ENCODE measurements at regions not wholly inside any gene's neighbourhood (a gene's known extent, or its start where the extent isn't known, plus 50 kb on each side); places are given as distances from the start of the nearest gene placed in this dataset.

DNA sequence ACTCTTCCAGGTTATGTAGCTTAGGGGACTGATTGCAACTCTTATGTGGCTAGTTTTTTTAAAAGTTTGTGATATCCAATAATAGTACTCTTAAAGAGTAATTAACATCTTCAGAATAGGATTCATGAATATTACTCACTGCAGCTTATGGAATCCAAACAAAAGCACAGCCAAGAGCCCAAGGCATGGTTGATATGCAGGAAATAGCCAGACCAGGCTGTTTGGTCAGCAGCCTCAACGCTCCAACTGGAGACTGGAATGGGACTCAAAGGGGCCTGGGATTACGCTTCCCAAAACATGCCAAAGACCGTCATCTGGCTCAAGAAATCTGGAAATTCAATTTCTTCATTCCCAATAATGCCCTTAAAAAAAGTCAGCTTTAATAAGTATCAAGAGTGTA lies 268.6 kb downstream of the SEC61B start:
- TF ChIP-seq POLR2A (IDR thresholded peaks at IDR 0.05) (no peak), CTCF (IDR thresholded peaks at IDR 0.05) (no peak)

All from upper lobe of left lung (tissue), 4 donors.